Limb (tissue), 2 donors: ENCODE measurements at regions not wholly inside any gene's neighbourhood (a gene's known extent, or its start where the extent isn't known, plus 50 kb on each side); places are given as distances from the start of the nearest gene placed in this dataset.

ENCODE experiments used
- DNase-seq, 2 donors: peaks; one replicate each; pipeline ENCODE4 v3.0.0-alpha.2; 2016; ENCODE audit errors: extremely low spot score in 2 of 2

- no peak for DNase-seq
Observed at GRCh38 chr10:123409426-123409825, 255.2 kb downstream of the BUB3 start.

GRCh38 chr10:123409884-123410283 lies 255.7 kb downstream of the BUB3 start:
- DNase-seq: no peak

GRCh38 chr10:123413353-123413752 lies 252.8 kb upstream of the GPR26 start:
- no peak for DNase-seq

GRCh38 chr10:123415523-123415922 lies 250.6 kb upstream of the GPR26 start:
- no peak for DNase-seq

GRCh38 chr10:123417414-123417813 lies 248.7 kb upstream of the GPR26 start:
- no peak for DNase-seq

- DNase-seq: no peak
Observed at GRCh38 chr10:123421461-123421860, 244.7 kb upstream of the GPR26 start.

GRCh38 chr10:123422261-123422660 lies 243.9 kb upstream of the GPR26 start:
- DNase-seq: no peak

GRCh38 chr10:123424537-123424936 lies 241.6 kb upstream of the GPR26 start:
- DNase-seq: no peak

GRCh38 chr10:123425680-123426079 lies 240.5 kb upstream of the GPR26 start:
- no peak for DNase-seq

GRCh38 chr10:123427165-123427786 lies 238.9 kb upstream of the GPR26 start:
- DNase-seq: no peak

- DNase-seq: no peak
Observed at GRCh38 chr10:123428391-123428790, 237.8 kb upstream of the GPR26 start.

- DNase-seq: peak; percentile 17 to 42
Observed at GRCh38 chr10:123429706-123430221, 236.4 kb upstream of the GPR26 start.

GRCh38 chr10:123433539-123433938 lies 232.6 kb upstream of the GPR26 start:
- no peak for DNase-seq

GRCh38 chr10:123434435-123435039 lies 231.6 kb upstream of the GPR26 start:
- DNase-seq: no peak

GRCh38 chr10:123442901-123443300 lies 223.3 kb upstream of the GPR26 start:
- no peak for DNase-seq

GRCh38 chr10:123443924-123444323 lies 222.2 kb upstream of the GPR26 start:
- no peak for DNase-seq

GRCh38 chr10:123445261-123445775 lies 220.8 kb upstream of the GPR26 start:
- DNase-seq: no peak

- DNase-seq: no peak
Observed at GRCh38 chr10:123446449-123447156, 219.6 kb upstream of the GPR26 start.

- DNase-seq: no peak
Observed at GRCh38 chr10:123449234-123449962, 216.8 kb upstream of the GPR26 start.

GRCh38 chr10:123450956-123451605 lies 215.1 kb upstream of the GPR26 start:
- no peak for DNase-seq

- no peak for DNase-seq
Observed at GRCh38 chr10:123451618-123452245, 214.4 kb upstream of the GPR26 start.
